Myocyte (in vitro differentiated cells): ENCODE measurements at regions not wholly inside any gene's neighbourhood (a gene's known extent, or its start where the extent isn't known, plus 50 kb on each side); places are given as distances from the start of the nearest gene placed in this dataset.

Source experiments
- DNase-seq: peaks from one replicate; pipeline ENCODE4 v3.0.0-alpha.2; 2012; ENCODE audit warnings: low read depth

GRCh38 chr20:24866008-24866407, 83.1 kb upstream of the CST7 start:
- DNase-seq = no peak

- DNase-seq = no peak
Measured at GRCh38 chr20:24866742-24867141, 82.3 kb upstream of the CST7 start.

- DNase-seq = no peak
Measured at GRCh38 chr20:24867556-24867955, 81.5 kb upstream of the CST7 start.

GRCh38 chr20:24868396-24868927, 80.6 kb upstream of the CST7 start:
- no peak for DNase-seq

GRCh38 chr20:24868959-24869358, 80.1 kb upstream of the CST7 start:
- no peak for DNase-seq

- DNase-seq = no peak
Measured at GRCh38 chr20:24870057-24870456, 79.0 kb upstream of the CST7 start.

- DNase-seq = peak; percentile 44
Measured at GRCh38 chr20:24870881-24871280, 78.2 kb upstream of the CST7 start.

GRCh38 chr20:24871480-24872213, 77.4 kb upstream of the CST7 start:
- no peak for DNase-seq

GRCh38 chr20:24872291-24873024, 76.6 kb upstream of the CST7 start:
- no peak for DNase-seq

- DNase-seq = no peak
Measured at GRCh38 chr20:24873025-24873620, 75.9 kb upstream of the CST7 start.

GRCh38 chr20:24875078-24875477, 74.0 kb upstream of the CST7 start:
- DNase-seq = no peak

- no peak for DNase-seq
Measured at GRCh38 chr20:24877652-24878051, 71.4 kb upstream of the CST7 start.

GRCh38 chr20:24878657-24879056, 70.4 kb upstream of the CST7 start:
- DNase-seq = no peak

- DNase-seq = no peak
Measured at GRCh38 chr20:24879875-24880274, 69.2 kb upstream of the CST7 start.

- DNase-seq = peak; percentile 1
Measured at GRCh38 chr20:24880356-24880755, 68.7 kb upstream of the CST7 start.

- DNase-seq = no peak
Measured at GRCh38 chr20:24890286-24890685, 58.8 kb upstream of the CST7 start.

- DNase-seq = no peak
Measured at GRCh38 chr20:24891546-24892393, 57.3 kb upstream of the CST7 start.

GRCh38 chr20:24892522-24892921, 56.5 kb upstream of the CST7 start:
- DNase-seq = no peak

- DNase-seq = no peak
Measured at GRCh38 chr20:24892931-24893330, 56.1 kb upstream of the CST7 start.

GRCh38 chr20:24894488-24894887, 54.6 kb upstream of the CST7 start:
- DNase-seq = no peak

- no peak for DNase-seq
Measured at GRCh38 chr20:24894967-24895366, 54.1 kb upstream of the CST7 start.
